NCI-H748 (cell line): ENCODE measurements at regions not wholly inside any gene's neighbourhood (a gene's known extent, or its start where the extent isn't known, plus 50 kb on each side); places are given as distances from the start of the nearest gene placed in this dataset.
A peak's percentile ranks its signal among the peaks of the same experiment; 100 is the strongest.
"Not testable (repeated sequence)": the region's sequence is repeated elsewhere in the genome, so short reads cannot be mapped to it uniquely, and the experiment has no call there.

Source experiments
- DNase-seq: peaks from one replicate; lab custom pipeline; 2025; ENCODE audit not compliant: unreplicated experiment; lab: John Stamatoyannopoulos, UW

DNA sequence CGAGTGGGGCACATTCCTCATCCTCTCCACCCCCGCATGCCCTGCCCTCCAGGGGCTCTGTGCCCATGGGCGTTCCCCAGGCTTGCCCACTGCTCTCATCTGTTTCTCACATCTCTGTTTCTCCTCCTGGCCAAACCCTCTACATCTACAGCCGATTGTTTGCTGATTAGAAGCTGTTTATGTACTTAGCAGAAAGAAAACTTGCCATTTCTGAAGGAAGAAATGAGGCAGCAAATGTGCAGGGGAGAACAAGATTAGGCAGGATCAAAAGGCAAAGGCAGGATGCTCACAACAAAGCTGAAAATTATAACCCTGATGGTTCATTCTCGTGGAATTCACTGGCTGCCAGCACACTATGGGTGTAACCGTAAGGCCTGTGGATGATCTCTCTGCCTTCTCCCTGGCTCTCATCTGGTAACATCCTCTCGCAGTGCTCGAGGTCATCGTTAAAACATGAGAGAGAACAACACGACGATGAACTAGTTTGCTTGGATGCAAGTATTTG, 111.6 kb upstream of the KLF14 start:
- no peak for DNase-seq

DNA sequence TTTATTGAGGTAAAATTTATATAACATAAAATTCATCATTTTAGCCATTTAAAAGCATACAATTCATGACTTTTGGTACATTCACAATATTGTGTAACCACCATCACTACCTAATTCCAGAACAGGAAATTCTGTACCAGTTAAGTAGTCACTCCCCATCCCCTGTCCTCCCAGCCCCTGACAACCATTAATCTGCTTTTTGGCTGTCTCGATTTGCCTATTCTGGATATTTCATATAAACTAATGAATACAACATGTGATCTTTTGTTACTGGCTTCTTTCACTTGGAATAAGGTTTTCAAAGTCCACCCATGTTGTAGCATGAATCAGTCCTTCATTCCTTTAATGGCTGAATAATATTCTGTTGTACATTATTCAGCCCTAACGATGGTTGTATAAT, 115.6 kb upstream of the KLF14 start:
- DNase-seq = no peak

DNA sequence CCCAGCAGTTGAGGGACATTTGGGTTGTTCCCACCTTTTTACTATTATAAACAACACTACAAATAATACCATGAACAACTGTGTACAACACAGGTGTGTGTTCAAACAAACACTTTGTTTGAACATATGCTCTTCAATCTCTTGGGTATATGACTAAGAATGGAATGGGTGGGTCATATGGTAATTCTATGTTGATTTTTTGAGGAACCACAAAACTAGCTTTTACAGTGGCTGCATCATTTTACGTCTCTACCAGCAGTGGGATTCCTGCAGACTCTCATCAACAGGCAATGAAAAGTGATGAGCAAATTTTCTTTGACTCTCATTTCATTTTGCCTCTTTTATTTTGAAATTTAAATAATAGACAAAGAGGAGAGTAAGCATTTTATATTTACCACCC, 116.9 kb upstream of the KLF14 start:
- no peak for DNase-seq

DNA sequence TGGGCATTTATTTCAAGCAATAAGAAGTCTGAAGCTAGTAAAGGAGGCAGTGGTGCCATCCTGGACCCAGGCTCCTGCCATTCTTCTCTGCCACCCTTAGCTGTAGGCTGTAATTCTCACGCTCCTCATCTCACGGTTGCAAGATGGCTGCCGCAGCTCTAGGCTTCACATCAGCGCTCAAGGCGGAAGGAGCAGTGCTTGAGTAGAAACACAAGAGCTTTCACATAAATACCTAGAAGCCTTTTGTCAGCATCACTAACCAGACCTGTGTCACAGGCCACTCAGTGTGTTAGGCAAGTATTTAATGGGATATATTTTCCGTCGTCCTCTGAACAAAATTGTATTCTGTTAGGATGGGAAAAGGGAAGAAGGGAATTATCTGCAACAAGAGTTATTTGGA, 118.9 kb upstream of the KLF14 start:
- DNase-seq = no peak

DNA sequence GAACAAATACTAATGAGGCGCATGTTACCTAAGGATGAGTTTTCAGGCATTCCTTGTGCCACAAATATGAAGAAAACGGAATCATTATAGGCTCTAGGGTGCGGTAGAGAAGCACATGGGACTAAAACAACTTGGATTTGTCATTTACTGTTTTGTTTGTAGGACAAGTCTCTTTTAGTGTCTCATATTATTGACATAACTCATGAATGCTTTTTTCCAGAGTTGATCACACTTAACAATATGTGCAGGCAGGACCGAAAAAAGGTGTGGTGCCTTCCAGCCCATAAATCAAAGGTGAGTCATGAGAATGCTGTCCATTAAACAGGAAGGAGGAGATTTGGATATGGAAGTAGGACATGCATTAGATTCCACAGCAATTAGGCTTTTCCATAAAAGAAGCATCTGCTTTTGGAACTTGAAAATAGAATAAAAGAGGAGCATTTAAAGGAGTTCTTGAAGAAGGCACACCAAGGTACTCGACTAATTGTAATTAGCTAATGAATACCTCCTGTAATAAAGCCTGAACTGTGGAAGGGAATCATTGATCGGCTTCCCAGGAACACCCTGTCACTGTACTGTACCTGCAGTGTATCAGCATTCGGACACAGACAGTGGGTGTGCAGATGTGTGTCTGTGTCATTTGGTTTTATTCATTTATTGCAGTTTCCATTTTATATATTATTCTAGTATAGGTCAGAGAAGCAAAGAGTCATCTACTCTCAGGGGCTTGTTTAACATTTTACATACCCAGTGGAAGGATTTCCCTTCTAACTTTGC, 119.7 kb upstream of the KLF14 start:
- no peak for DNase-seq

DNA sequence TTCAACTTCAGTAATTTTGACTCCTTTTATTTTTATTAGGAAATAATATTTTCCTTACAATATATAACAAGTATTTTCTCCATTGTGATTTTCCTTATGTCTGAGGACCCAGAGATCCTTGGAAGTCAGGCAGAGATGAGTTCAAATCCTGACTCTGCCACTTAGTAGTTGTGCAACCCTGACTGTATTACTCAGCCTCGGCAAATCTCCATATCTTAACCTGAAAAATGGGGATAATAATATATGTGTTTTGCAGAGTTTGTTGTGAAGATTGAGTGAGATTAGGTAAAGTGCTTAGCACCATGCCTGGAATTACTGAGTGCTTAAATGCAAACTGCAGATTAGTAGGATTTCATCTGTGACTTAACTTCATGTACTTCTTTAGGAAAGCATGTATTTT, 120.5 kb upstream of the KLF14 start:
- no peak for DNase-seq

DNA sequence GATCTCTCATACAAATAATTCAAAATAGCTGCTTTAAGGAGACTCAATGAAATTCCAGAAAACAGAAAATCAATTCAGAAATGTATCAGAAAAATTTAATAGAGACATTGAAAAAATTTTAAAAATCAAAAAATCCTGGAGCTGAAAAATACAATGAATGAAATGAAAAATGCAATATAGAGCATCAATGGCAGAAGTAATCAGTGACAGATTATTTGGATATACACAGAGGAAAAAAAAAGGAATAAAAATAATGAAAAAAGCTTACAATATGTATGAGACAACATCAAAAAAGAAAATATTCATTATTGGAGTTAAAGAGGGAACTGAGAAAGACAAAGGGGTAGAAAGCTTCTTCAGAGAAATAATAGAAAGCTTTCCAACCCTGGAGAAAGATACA, 122.9 kb upstream of the KLF14 start:
- no peak for DNase-seq

DNA sequence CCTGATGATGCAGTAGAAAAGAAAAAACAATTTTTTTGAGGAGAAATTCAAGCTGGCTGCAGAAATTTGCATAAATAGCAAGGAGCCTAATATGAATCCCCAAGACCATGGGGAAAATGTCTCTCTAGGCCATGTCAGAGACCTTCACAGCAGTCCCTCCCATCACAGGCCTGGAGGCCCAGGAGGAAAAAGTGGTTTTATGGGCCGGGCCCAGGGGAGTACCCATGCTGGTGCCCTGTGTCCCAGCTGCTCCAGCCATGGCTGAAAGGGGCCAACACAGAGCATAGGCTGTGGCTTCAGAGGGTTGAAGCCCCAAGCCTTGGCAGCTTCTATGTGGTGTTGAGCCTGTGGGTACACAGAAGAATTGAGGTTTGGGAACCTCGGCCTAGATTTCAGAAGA, 126.8 kb upstream of the KLF14 start:
- not testable (repeated sequence) for DNase-seq

DNA sequence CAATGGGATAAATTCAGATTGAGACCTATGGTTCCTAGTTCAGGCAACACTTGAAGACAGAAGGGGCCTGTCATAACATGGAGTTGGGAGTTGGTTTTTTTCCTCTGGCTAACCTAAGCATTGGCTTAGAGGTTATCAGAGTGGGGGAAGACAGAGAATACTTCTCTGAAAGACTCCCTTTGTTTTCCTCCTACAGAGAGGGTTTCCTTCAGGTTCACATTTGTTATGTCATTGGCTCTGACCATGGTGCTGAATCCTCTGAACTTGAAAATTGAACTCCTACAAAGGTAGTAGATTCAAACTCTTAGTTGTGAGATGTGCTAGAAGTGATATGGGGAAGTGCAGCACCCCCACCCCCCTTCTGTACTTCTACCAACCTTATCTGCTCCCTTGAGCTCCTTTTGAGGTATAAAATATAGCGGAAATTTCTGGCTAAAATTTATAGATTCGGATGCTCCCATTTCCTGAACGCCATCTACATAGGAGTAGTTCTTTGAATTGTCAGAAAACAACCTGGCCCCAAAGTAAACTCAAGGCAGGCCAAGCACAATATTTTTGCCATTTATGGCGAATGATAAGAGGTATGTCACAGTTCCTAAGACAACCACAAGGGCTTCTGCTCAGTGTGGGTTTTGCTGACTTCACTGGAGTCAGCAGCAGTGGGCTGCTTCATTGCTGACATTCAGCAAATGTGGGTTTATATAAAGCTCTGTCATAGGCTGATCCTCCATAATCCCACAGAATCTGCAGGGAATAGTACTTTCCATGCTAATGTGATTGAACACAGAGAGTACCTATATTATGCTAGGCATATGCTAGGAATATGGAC, 131.6 kb upstream of the KLF14 start:
- no peak for DNase-seq

DNA sequence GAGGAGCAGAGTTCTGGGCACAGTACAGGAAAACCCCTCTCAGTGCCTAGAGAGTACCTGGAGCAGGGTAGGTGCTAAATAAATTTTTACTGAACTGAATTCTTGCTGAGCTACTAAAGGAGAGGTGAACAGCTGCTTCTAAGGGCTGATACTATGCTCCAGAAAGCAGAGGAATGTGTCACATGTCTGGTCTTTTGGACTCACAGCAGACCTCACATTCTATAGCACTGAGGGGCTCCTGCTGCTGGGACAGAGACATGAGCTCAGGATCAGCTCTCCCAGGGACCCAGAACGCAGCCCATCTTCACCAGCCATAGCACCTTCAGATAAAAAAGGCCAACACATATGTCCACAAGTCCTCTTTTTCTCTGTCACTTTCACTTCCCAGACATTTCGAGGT, 133.0 kb upstream of the KLF14 start:
- no peak for DNase-seq

DNA sequence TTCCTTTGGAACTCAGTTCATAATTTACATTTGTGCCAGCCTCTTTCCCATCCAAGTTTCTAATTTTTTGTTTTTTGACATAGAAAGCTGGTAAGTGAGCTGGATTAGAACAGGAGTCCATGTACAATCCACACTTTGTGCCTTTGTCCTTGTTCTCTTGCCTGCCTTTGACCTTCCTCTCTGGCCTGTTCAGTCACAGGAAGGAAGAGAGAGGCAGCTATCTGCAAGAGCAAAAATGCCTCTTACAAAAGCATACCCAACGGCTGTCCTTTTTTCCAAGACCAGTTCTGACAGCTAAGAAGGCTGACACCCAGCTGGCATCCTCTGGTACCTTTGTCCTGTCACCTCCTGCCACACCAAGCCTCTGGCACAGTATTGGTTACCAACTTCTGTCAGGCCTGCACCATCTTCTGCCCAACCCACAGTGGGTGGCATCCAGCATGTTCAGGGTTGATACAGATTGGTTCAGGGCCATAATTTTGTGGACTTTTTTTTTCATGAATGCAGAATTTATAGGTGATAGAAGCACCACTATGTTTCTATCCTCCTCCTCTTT, 133.7 kb upstream of the KLF14 start:
- no peak for DNase-seq

DNA sequence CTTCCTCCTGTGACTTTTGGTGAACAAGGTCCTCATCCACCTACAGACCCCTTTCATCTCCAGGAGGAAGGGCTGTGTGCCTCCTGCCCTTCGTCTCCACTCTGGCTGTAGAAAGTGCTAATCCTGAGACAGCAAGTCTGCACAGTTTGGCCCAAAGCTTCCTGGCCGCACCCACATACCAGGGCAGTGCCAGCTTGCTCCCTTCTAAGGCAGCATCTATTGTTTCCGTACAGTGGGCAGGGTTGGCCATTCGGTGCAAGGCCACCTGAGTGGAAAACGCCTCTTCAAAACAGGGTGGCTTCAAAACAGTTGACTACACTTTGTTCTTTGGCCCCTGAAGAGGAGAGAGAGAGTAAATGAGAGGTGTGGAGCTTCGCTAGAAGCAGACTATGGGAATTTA, 134.1 kb upstream of the KLF14 start:
- DNase-seq = no peak

DNA sequence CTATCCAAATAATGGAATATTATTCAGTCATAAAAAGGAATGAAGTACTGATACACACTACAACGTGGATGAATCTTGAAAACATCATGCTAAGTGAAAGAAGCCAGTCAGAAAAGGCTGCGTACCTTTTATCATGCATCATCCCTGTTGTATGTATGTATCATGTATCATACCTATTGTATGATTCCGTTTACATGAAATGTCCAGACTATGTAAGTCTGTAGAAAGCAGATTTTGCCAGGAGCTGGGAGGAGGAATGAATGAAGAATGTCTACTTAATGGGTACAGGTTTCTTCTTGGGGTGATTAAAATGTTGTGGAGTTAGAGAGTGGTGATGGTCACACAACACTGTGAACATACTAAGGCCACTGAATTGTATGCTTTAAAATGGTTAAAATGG, 135.9 kb upstream of the KLF14 start:
- DNase-seq = no peak

DNA sequence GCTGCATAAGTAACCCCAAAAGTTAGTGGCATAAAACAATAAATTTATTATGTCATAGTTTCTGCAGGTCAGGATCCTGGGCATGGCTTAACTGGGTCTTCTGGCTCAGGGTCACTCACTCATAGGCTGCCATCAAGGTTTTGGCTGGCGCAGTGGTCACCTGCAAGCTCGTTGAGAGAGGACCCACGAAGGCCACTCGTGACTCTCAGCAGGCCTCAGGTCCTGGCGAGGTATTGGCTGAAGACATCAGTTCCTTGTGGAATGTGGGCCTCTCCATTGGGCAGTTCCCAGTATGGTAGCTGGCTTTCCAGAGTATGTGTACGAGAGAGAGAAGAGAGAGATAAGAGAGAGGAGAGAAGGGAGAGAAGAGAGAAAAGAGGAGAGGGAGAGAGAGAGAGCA, 138.3 kb upstream of the KLF14 start:
- DNase-seq = no peak

DNA sequence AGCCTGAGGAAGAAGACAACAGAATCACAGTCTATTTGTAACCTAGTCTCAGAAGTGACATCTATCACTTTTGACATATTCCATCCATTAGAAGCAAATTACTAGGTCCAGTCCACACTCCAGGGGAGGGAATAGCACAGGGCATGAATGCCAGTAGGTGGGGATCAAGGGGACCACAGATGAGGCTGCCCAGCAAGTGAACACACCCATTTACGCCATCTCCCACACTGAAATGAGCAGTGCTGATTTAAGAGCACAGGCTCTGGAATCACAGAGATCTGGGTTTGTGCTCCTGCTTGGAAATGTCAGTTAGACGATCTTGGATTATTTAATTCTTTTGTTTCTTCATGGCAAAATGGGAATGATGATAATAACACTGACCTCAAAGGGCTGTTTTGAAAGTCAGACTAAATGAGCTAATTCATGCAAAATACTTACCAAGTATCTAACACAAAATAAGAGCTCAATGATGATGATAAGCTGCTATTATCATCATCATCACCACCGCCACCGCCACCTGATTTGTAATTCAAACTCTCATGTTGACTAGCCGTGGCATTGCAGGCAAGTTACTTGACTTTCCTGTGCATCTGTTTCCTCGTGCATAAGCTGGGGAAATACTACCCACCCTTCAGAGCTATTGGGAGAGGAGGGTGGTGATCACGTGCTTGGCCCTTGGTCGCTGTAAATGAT, 138.9 kb upstream of the KLF14 start:
- no peak for DNase-seq

DNA sequence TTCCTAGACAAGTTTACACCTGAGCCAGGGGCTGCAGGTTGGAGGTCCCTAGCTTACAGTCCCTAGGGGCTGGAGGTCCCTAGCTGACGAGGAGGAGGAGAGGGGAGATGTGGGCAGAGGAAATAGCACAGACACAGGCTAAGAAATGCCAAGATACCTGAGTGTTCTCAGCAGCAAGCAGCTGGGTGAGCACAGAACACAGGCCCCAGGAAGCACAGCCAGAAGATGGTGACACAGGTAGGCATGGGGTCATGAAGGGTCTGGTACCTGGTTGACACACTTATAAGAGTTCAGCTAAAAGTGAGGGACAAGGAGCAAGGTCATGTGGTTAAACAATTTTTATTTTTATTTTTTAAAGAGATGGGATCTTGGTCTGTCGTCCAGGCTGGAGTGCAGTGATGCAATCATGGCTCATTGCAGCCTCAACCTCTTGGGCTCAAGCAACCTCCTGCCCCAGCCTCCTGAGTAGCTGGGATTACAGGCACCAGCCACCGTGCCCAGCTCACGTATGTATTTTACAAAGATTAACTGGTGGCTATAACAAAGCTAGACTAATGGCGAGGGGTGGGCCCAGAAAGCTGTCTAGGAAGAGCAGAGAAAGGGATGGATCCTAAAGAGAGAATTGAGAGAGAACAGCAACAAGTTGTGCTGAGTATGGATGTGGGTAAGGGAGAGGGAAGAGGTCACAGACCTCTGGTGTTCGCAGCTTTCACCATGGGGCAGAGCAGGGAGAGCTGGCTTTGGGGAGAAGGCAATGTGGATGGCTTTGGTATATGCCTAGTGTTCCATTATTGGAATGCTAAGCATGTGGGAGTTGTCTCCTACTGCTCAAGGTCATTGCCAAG, 140.3 kb upstream of the KLF14 start:
- no peak for DNase-seq

DNA sequence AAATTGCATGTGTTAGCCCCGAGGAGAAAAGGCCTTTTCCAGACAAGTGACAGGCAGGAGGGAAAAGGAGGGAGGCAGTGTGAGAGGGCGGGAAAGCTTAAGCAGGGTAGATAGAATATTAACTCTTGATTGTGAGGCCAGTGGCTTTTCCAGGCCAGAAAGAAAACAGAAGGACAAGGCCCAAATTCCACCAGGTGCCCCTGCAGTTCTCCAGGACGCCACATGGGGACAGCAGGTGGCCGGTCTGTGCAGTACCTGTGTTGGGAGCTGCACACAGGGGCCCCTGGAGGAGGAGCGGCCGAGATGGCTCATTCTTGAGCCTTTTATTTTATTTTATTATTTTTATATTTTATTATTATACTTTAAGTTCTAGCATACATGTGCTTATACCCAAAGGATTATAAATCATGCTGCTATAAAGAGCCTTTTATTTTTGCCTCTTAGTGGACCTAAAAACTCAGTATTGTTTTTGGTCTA, 141.3 kb upstream of the KLF14 start:
- peak; percentile 45 for DNase-seq

DNA sequence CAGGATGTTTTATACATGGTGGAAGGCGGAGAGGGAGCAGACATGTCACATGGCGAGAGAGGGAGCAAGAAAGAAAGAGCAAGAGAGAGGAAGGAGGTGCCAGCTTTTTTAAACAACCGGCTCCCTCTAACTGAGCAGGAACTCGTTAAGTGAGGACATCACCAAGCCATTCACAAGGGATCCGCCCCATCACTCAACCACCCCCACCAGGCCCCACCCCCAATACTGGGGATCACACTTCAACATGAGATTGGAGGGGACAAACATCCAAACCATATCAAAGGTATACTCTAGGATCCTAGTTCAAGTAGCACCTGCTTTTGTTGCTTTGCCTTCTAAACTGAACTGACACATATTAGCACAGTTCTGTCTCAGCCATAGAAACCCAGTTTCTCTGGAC, 141.9 kb upstream of the KLF14 start:
- no peak for DNase-seq

DNA sequence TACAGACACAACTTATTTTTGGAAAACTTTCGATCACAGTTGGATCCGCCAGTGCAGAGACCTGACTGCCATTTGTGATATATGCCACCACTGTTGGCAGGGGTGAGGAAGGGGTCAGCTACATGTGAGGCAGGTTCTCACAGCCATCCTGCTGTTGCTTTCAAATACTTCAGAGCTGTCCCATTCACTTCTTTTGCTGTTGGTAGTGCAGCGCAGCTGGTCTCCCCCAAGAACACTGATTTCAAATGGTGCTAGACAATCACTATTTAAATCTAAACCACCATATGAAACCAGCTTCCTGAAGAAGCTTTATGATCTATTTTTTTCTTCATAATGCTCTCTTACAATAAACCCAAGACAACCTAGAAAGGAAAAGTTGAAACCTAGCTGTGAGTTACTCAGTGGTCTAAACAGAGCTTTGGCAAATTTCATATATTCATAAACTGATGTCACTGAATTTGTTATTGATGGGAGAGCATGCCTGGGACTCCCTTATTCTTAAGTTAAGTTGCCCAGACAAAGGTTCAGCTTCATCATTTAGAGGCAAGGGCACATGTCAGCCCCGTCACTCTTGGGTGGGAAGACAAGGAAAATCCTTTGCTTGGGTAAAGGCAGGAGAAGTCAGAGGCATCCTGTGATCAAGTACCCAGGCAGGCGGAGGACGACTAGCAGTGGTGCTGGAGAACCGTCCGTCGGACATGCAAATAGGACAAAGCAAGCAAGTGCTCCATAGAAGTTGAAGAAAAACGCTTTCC, 143.4 kb upstream of the KLF14 start:
- DNase-seq = no peak

DNA sequence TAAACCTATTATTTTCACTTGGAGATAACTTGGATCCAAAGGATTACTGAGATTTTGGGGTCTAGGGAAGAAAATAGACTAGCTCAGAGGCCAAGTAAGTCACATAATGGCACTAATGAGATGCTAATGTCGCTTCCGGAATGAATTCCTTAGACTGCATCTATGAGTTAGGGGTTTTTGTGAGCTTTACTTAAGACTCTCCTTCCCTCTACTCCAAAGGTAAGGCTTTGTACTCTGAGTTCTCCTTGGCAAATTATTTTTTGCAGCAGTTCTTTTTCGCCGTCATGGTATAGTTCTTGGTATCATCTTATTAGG, 143.9 kb upstream of the KLF14 start:
- DNase-seq = no peak
